HCEC 1CT (cell line): ENCODE measurements at regions not wholly inside any gene's neighbourhood (a gene's known extent, or its start where the extent isn't known, plus 50 kb on each side); places are given as distances from the start of the nearest gene placed in this dataset.

ENCODE experiments used
- DNase-seq: peaks from one replicate; pipeline ENCODE4 v3.0.0-alpha.2; 2017

DNA sequence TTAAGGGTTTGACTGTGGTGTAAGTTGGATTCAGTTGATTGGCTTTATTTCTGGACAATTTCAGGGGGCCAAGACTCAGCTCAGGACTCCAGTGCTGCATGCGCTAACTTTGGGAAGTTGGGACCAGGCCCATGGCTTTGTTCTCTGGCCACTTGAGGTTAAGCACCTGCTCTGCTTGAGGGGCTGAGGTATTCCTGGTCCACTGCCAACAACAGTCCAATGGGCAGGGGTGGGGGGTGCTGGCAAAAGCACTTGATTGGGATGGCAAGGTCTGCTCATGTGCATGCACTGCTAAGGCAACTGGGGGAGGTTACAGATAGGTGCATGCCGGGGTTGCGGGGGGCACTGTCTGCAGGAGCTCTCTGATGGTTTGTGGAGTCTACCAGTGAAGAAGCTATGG, 52.6 kb upstream of the ASB17 start:
- DNase-seq, result no peak

DNA sequence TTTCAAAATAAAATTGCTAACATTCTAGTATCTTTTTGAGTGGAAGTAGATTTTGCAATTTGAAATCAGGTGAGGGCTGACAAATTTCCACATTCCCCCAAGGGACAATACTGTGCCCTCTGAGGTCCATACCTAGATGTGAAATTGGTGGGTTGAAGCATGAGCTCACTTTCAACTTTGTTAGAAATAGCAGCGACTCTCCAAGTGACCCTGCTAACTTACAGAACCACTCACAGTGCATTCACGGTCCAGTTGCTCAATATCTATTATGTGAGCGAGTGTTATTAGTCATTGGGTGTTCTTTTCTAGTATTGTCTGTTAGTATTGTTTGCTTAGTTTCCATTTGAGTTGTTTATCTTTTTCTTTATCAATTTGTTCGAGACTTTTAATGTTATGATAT, 53.6 kb upstream of the ASB17 start:
- peak; percentile 78 for DNase-seq

DNA sequence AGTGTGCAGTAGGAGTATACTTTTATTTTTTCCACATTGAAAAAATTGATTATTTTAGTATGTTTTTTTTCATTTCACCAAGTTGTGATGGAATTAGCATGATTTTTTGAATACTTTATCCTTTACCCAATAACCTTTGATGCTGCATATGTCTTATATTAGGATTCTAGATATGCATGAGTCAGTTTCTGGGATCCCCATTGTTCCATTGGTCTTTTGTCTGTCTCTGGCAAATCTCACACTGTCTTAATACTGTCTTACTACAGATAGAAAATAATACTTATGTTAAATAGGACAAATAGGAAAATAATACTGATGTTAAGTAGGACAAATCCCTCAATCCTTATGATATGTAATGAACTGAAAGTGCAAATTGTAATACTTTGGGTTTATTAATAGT, 54.3 kb upstream of the ASB17 start:
- DNase-seq, result no peak

DNA sequence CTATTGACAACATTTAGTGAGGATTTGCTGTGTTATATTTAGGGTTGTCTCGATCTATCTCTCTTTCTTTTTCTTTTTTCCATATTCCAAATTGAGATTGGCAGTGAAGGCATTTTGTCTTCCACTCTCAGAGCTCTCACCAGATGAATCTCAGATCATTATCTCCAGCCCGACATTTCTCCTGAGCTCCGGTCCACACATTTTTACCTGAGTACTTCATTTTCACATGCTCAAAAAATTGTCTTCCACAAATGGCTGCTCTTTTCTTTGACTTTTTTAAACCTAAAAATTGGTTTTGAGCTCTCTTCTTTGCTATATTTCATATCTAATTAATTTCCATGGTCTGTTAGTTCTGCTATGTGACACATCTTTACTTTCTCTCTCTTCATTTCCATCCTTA, 56.9 kb upstream of the ASB17 start:
- DNase-seq, result no peak

DNA sequence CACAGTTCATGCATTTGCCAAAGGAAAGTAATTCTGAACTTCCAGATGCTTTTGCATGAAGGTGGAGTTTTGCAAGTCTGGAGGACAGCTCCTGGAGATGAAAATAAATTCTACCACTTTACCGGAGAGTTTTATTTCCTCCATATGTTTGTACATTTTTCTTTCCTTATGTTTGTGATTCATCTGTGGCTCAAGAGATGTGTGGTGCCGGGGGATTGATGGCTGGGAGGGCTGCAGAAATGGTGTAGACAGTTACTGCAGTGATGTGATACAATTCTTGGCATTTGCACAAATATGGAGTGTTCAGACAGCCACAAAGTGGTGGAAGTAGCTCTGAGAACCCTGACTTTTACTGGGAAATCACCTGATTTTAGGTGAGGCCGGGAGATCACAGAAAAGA, 58.5 kb upstream of the ASB17 start:
- no peak for DNase-seq

DNA sequence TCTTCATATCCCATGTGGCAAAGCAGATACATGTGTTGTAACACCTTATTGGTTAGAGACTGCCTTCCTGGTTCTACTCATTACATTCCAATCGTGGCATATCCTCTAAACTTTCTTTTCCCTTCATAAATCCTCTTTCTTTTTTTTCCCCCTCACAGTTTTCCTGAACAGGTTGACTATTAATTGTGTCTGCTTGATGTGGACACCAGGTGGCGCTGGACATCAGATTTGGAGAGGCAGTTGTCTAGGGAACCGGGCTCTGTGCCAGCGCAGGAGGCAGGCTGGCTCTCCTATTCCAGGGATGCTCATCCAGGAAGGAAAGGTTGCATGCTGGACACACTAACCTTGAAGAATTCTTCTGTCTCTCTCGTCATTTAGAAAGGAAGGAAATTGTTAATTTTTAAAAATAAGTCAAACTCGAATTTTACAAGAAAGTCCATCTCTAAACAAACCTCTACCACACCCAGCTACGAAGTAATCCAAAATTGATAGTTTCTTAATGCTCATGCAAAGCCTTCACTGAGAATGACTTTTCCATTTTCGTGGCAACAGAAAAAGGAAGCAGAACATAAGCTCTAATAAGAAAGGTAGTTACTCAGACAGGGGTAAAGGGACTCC, 59.4 kb upstream of the ASB17 start:
- DNase-seq, result peak; percentile 78

DNA sequence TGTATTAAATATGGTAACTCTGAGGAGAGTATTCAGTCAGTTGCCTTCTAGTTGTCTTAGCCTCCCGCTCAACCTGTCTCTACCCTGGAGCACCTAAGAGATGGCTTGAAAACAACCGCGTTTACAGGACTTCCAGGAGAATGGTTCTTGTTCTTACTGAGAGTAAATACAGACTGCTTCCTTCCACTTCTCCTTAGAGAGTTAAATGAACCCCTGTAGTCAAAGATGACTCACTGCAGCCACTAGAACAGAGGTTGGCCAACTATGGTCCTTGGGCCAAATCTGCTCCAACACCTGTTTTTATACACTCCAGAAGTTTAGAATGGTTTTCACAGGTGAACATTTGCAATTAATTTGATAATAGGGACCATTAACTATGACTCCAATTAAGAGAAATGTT, 60.1 kb upstream of the ASB17 start:
- peak; percentile 28 for DNase-seq

DNA sequence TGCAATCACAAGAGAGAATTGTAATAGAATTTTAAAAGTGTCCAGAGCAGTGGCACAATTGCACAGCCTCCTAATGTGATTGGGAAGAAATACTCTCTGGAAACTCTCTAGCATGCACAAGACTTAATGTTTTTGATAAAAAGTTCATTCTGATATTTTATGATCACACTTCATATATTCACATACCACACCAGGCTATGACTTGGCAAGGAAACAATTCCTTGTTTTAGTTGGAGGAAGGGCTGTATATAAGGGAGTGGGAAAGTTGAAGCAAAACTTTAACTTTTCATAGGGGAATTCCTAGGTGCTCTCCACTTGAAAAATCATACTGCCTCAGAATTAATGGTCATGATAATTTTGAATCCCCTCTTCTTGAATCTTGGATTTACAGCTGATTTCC, 61.5 kb upstream of the ASB17 start:
- DNase-seq, result no peak

DNA sequence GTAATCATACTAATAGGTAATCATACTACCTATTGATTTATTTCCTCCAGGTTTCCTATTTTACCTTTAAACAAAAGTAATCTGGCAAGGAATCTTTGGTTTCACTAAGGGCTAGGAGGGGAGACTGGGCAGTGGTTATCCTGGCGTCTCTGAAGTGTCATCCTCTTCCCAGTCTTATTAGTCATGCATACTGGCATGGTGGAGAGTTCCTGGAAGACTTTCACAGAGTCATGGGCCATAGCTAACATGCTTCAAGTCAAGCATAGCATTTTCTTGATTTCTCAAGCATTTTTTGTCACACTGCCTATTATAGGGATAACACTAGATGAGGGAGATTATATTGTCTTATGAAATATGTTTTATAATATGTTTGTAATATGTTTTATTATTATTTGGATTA, 64.0 kb upstream of the ASB17 start:
- DNase-seq, result peak; percentile 35

DNA sequence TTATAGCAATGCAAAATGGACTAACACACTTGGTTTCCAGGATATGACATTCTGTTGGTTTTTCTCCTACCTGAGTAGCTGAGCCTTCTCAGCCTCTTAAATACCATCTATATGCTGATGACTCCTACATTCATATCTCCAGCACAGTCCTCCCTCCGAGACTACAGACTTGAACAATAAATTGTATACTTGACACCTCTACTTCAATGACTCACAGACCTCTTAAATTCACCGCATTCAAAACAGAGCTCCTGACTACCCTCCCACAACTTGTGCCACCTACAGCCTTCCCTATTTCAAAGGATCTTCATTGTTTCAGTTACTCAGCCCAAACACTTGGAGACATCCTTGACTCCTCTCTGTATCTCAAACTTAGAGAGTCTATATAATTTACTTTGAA, 66.8 kb upstream of the ASB17 start:
- DNase-seq, result no peak

DNA sequence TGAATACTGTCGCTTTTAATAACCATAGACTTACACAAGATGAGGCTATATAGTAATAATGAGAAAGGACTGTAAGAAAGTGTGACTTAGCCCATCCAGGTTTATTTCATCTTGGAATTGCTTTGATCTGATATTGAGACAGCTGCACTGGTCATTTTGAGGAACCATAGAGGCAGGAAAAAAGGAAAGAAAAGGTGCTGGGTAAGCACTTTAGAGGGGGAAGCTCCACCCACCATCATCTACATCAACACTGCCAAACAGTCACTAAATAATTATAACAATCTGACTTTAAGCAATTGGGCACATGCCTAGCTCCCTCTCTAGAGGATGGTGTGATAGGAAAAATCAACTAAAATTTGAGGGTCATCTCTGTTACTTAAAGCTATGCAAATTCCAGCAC, 70.6 kb upstream of the ST6GALNAC3 start:
- DNase-seq, result no peak

DNA sequence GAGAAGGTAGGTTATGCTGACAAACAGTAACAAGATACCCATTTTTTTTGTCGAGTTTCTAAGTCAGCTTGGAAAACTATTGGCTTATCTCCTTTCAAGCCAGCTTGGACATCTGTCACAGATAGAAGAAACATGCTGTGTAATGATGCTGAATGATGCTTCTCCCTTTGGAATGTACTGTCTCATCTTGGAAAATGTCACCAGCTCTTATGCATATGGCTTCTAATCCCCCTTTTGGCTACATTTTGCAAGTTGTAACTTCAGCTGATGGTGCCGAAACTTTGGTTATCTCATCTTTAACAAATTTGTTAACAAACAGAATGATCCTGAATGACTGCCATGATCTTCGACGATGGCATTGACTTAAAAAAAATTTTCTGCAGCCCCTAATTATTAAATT, 68.8 kb upstream of the ST6GALNAC3 start:
- peak; percentile 3 for DNase-seq

DNA sequence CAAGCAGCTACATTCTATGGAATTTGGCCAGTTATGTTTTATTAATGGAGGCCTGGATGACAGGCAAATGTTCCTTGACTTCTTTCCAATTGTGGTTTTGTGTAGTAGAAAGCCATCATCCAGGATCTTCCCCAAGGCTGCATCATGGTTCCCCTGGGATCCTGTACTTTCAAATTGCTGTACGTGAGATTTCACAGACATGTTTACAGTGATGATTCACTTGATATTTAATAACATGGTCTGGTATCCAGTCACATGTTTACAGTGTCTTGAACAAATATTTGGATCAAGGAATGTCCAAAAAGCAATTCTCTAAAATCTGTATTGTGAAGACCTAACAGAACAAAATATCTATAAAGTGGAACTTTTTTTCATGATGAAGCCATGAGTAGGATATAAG, 68.3 kb upstream of the ST6GALNAC3 start:
- DNase-seq, result peak; percentile 75

DNA sequence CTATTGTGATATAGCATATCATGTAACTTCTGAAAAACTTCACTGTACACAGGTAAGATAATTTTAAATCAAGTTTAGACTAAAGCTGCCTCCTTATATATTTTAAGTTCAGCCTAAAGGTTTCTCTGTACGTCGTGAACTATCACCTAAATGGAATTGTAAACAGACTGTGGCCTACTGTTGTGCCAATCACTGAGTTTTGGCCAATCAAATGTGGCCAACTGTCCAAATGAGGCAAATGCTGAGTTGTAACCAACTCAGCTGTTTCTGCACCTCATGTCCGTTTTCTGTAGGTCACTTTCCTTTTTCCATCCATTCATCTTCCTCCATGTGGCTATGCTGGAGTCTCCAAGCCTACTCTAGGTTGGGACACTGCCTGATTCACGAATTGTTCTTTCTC, 63.7 kb upstream of the ST6GALNAC3 start:
- no peak for DNase-seq

DNA sequence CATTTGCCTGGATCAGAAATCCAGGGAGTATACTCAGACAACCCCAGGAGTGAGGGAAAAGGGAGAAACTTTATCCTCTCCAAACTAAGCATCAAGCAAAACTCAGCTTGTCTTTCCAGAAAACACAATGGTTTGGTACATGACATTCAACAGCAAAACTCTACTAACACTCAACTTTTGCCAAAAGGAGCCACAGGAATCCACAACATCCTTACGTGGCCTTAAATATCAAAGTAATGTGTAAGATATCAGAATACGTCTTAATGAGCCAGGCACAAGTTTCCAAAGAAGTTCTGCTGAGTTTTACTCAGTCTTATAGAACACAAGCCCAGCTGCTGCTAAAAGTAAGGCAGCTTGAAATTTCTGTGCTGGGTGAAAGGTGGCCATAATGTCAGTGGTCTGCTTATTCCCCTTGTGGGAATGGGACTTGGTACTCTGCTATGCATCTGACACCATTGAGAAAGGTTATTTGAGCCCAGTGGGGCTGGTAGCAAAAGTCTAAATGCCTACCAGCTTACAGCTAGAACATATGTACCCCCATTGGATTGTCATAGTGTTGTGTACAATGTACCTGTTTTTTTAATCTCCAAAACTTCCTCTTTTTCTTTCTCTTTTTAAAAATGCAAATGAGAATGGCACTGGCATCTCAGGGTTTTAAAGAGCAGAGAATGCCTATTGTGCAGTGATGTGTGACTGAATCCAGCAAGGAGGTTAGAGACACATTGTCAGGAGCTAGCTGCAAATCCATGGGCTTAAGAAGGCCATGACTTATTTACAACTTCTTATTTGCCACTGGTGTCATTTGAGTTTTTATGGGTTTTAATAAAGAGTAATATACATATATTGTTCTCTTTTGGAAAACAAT, 62.0 kb upstream of the ST6GALNAC3 start:
- DNase-seq, result no peak

DNA sequence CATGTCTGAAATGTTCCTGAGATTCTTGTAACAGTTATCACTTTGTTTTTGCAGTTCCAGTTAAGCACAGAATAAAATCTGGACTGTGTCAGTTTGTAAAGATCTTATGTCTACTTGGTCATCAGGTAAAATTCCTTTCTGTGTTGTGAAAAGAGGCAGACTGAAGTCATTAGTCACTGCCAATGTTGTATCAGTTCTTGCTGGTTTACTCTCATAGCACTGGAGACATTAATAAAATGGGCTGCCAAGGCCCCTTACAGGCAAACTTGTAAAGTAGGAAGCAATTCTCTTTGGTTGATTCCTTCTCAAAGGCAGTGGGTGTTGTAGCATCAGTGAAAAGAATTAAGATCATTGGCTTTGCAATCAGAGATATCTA, 61.4 kb upstream of the ST6GALNAC3 start:
- DNase-seq, result no peak

DNA sequence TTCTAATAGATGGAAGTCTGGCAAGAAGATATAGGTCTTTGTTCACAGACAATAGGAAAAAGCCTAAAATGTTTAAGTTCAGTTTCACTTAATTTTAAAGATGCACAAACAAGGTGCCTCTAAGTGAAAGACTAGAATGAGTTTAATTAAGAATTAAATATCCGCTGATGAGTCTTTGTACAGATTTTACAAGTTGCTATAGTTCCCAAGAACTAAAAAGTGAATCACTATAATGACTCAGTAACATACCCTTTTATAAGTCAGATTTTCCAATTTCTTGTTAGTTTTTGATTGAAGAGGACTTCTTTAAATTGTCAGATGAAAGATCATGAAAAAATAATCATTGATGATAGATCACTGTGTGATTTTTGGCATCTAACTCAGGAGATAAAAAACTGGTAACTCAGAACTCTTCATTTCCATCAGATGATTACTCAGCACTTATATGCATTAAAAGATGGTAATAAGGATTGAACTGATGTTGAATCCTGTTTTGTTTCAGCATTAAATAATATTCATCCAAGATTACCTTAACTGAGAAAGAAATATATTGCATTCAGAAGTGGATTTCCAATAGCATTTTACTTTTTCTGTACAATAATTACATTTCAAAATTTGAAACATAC, 59.0 kb upstream of the ST6GALNAC3 start:
- peak; percentile 3 for DNase-seq

DNA sequence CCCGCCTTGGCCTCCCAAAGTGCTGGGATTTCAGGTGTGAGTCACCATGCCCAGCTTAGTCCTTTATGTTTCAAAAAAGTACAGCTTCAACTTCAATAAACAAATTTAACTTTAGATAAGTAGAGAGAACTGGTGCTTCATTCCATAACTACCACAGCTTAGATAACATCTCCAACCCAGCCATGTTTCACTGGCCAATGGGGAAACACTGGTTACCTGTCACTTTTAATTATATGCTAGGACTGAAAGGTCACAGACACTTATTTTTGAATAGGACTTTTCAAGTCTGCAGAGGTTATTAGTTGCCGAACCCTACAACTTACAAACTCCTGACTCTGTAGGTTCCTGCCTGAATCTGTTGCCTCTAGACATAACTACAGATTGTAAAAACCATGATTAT, 56.5 kb upstream of the ST6GALNAC3 start:
- no peak for DNase-seq

DNA sequence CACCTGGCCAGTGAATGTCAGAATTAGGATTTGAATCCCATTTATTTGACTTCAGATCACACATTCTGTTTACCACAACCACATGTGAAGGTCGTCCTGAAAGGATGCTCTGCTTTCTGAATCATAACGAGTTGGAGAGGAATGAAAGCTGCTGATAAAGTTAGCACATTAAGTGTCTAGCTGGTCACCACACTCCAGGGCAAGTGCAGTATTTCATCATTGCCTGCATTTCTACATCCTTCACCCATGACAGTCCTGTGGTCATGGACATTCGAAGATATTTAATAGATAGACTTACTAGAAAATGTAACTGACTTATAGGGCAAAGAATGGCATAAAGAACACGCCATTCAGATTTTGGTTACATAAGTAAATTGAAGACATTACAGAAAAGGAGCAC, 52.7 kb upstream of the ST6GALNAC3 start:
- DNase-seq, result no peak

DNA sequence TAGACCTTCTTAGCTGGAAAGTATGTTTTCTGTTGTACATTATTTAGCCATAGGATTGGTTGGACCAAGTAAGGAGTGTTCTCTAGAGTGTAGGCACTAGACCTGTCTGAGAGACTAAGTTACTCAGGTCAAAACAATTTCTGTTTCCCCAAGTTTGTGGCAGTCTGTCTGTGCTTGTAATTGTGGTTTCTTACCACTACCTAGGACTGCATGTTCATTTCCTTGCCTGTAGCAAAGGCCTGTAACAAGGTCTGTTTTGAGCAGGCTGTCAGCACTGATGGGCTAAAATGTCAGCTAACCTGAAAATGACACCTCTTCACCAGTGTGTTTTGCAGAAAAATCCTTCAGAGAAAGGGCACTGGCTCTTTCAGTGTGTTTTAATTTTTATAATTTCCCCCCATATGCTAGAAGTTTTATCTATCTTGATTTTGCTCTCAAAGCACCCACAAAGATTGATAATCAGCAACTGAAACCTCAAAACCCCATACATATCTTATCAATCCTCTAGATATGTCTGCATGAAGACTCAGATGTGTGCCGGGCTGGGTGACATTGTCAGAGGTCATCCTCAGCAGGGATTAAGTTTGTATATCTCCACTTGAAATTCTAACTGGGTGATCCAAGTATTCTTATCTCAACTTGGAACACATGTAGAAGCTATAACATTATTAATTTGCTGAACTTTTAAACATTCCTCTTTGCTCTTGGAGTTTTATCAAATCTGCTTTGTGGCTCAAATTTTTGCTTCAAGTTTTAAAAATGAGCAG, 50.7 kb upstream of the ST6GALNAC3 start:
- DNase-seq, result peak; percentile 7
